ENCODE measurements at regions not wholly inside any gene's neighbourhood (a gene's known extent, or its start where the extent isn't known, plus 50 kb on each side); places are given as distances from the start of the nearest gene placed in this dataset.
"Not testable (repeated sequence)": the region's sequence is repeated elsewhere in the genome, so short reads cannot be mapped to it uniquely, and the experiment has no call there.

DNA sequence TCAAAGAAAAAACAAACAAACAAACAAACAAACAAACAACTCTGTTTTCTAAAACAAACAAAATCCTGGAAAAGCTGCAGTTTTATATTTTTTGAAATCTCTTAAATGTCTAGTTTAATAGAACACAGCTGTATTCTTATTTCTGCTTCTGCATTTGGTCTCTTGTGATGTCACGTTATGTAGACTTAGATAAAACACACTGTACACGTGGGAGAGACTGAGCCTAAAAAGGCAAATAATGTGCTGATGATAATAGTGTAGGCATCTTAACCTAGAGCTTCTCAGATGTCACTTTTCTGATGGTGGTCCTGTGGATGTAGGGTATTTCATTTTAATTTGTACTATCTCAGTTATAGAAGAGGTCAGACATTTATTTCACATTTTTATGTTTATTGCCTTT, 261.7 kb downstream of the UTRN start:
- DNase-seq: no peak

DNA sequence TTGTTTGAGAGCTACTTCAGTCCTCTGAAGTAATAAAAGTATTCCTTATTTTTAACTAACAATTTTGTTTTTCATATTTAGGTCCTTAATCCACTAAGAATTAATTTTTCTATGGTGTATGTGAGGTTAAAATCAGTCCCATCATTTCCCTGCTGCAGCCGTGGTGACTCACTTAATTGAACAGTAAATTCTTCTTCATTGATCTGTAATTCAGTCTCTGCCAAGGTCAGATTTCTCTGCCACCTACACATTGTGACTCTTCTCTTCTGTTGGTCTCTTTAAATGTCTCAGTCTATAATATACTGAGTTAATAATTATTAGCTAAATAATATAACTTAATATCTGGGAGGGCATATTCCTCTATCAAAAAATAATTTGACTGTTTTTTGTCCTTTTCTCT, 262.3 kb downstream of the UTRN start:
- DNase-seq: no peak

DNA sequence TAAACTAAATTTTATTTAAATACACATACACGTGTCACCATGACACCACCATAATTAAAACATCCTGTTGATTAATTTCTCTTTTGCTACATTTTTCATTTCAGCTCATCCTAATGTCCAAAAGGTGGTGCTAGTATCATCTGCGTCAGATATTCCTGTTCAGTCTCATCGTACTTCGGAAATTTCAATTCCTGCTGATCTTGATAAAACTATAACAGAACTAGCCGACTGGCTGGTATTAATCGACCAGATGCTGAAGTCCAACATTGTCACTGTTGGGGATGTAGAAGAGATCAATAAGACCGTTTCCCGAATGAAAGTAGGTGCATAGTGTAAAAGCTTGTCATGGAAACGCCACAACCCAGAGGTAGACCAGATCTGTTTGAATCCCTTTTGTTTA, 263.4 kb downstream of the UTRN start:
- DNase-seq: no peak

DNA sequence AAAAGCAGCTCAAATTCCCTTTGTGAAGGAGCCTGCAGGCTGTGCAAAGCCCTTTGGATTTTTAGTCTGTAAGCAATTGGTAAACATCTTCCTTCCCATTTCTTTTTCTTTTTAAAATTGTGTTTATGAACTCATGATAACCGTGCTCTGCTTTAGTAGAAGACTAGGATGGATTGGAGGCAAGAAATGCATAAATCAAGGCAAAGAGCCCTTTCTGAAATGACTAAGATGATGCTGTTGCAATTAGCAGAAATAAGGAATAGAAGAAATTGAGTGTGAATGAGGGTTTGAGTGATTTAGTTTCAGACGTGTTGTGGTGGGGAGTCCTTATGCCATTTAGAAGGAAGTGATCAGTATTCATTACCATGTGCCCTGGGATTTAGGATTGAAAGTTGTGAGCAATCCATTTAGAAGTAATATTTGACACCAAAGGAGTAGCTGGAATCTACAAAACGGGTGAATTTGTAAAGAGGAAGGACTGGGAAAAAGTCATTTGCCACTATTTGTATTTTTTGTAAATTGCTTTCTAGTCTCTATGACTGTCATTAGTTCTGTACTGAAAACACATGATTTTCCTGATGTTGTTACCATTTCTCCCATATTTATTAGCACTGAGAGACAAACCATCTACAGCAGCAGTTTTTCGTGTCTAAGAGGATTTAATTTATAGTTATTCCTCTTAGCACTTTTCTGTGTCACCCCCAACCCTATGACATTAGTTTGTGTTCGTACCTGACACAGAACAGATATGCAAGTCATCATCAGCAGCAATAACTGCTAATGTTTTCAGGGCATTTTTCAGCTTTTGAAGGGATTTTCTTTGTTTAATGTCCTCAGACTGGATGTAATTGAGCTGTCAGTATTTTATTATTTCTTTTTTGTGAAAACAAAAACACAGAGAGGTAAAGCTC, 265.0 kb downstream of the UTRN start:
- no peak for DNase-seq

DNA sequence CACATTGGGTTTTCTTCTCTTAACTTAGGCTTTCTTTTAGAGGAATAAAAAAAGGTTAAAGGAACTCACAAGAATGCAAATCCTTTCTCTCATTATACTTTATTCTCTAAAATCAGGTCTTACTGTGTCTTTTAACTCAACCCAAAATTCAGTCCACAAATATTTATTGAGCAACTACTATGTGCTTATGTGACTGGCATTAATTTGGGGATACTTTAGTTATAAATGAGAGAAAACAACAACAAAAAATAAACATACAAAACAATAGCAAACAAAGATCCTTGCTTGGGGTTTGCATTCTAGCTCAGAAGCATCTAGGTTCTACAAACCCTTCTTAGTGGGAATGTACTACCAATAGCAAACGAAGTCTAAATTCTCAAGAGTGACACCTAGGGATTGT, 266.2 kb downstream of the UTRN start:
- no peak for DNase-seq

DNA sequence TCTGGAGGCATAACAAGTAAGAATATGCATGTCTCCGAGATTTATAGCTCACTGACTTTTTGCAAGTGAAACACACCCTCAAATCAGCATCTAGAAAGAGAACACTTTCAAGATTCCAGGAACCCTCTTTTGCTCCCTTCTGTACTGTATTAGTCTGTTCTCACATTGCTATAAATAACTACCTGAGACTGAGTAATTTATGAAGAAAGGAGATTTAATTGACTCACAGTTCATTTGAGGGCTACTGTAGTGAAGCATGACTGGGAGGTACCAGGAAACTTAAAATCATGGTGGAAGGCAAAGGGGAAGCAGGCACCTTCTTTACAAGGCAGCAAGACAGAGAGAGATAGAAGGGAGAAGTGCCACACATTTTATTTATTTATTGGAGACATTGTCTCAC, 269.9 kb downstream of the UTRN start:
- DNase-seq: no peak

DNA sequence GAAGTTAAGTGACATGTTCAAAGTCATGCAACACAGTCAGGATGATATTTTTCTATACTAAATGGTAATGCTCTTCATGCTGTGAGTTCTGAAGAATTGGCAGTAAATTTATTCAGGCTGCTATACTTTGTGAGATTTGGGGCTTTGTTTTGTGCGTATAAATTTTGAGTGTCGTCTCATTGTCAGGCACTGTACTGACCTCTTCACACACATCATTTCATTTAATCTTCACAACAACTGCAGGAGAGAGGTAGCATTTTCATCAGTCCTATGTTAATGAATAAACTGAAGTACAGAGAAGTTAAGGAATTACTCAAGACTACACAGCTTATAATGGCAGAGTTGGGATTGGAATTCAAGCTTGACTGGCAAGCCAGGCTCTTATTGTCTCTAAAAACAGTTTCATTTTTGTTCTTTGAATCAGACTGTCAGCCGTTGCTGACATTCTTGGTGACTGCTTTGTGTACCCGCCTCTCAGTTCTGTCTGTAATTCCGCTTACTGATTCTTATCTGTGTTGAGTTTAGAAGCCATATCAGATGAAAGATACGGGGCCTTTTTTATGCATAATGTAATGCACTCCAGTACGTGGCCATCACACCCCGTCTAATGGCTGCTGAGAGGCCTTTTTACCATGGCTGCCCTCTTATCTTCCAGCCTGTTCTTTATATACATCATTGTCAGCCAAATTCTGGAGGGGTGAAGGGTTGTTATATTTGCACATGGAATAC, 274.9 kb downstream of the UTRN start:
- DNase-seq: no peak

DNA sequence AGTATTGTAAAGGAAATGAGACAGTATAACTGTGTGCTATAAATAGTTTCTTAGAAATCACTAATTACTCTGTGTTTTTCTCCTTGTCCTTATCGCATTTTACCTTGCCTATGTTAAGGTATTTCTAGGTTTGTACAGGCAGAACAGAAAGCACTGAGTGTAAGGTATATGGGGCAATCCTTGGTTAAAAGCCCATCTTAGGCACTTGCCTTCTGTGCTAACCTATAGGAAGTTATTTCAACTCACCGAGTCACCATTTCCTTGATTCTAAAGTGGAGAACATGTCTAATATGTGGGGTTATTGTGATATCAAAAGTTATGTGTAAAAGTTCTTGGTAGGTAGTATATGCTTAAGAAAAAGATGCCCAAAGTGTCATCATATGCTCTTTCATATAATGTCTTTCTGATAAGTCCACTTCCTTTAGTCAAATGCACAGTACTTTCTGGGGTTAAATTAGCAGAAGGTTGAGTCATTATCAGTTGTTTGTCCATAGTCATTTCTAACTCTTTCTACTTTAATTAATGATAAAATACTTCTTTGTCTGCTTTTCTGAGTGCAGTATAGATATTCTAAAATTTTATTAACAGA, 276.4 kb downstream of the UTRN start:
- DNase-seq: no peak

DNA sequence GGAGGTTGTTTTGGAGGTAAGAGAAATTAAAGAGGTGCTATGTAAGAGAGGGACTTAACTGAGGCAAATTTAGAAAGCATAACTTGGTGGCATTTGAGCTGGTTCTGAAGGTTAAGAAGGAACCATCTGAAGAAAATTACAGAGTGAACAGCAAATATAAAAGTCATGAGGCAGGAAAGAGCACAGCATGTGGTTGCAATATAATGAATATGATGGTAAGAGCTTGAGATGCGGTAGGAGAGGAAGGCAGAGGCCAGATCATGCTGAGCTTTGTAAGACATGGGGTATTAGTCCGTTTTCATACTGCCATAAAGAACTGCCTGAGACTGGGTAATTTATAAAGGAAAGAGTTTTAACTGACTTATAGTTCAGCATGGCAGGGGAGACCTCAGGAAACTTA, 279.1 kb downstream of the UTRN start:
- DNase-seq: no peak

DNA sequence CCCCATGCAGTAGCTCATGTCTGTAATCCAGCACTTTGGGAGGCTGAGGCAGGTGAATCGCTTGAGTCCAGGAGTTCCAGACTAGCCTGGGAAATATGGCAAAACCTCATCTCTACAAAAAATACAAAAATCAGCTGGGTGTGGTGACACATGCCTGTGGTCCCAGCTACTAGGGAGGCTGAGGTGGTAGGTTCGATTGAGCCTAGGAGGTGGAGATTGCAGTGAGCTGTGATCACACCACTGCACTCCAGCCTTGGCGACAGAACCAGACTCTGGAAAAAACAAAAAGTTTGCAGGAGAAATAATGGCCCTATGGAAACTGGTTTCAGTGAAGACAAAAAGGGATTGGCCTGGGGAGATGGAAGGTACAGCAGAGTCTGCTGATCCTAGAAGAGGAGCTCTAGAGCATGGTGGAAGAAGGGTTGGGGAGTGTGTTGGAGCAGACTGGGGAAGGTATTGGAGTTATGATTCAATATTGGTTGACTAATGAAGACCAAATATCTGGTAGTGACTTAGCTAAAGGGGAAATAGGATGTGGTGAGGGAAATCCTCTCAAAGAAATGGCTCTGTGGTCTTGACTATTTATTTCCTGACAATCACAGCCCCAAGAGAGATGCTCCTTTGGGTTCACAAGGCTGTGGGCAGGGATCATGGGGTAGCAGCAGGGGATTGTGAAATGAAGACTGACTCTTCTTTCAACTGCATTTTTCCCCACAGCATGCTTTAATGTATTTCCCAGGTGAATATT, 281.9 kb downstream of the UTRN start:
- DNase-seq: no peak

DNA sequence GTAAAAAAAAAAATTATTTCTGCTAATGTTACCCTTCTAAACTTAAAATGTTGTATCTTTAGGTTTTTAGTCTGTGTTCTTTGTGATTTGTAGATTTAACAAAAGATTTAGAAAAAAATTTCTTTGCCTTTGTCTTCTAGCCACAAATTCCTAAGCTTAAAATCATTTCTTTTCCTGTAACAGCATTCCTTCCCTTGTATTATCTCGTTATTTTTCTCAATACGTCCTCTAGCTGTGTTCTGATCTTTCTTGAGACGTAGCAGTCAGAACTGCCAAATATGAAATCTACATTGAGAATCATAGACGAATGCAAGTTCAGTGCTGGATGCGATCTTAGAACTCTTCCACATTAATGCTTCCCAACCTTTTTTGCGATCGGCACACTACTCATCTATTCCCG, 283.1 kb downstream of the UTRN start:
- no peak for DNase-seq

DNA sequence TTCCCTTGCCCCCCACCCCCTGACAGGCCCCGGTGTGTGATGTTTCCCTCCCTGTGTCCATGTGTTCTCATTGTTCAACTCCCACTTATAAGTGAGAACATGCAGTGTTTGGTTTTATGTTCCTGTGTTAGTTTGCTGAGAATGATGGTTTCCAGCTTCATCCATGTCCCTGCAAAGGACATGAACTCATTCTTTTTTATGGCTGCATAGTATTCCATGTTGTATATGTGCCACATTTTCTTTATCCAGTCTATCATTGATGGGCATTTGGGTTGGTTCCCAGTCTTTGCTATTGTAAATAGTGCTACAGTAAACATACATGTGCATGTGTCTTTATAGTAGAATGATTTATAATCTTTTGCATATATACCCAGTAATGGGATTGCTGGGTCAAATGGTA, 287.4 kb downstream of the UTRN start:
- DNase-seq: not testable (repeated sequence)

DNA sequence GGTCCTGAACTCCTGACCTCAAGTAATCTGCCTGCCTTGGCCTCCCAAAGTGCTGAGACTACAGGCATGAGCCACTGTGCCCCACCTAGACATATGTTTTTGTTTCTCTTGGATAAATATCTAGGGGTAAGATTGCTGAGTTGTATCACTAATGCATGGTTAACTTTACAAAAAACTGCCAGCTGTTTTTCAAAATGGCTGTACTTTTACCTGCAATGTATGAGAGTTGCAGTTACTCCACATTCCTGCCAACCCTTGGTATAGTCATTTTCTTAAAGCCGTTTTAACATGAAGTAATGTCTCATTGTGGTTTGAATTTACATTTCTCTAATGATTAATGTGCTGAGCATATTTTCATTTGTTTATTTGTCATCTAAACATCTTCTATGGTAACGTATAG, 289.7 kb downstream of the UTRN start:
- no peak for DNase-seq

DNA sequence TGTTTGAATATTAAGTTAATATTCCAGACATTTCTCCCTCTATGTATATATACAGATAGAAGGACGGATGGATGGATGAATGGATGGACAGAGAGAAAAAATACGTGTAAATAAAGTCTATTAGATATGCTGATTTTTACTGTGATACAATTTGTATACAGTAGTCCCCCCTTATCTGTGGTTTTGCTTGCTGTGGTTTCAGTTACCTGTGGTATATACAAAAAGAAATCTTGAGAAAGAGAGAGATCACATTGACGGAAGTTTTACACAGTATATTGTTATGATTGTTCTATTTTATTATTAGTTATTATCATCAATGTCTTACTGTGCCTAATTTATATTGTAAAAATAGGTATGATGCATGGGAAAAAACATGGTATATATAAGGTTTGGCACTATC, 290.2 kb downstream of the UTRN start:
- no peak for DNase-seq

DNA sequence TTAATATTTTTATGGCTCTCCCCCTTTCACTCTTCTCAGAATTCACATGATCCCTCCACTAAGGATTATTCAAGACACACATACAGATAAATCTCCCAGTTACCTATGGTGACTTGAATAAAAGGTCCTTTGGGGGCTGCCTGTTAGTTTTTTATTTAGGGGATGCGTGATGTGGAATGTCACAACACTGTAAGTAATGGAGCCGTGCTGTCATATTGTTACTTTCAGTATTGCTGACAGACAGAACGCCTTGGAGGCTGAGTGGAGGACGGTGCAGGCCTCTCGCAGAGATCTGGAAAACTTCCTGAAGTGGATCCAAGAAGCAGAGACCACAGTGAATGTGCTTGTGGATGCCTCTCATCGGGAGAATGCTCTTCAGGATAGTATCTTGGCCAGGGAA, 291.7 kb downstream of the UTRN start:
- DNase-seq: no peak

DNA sequence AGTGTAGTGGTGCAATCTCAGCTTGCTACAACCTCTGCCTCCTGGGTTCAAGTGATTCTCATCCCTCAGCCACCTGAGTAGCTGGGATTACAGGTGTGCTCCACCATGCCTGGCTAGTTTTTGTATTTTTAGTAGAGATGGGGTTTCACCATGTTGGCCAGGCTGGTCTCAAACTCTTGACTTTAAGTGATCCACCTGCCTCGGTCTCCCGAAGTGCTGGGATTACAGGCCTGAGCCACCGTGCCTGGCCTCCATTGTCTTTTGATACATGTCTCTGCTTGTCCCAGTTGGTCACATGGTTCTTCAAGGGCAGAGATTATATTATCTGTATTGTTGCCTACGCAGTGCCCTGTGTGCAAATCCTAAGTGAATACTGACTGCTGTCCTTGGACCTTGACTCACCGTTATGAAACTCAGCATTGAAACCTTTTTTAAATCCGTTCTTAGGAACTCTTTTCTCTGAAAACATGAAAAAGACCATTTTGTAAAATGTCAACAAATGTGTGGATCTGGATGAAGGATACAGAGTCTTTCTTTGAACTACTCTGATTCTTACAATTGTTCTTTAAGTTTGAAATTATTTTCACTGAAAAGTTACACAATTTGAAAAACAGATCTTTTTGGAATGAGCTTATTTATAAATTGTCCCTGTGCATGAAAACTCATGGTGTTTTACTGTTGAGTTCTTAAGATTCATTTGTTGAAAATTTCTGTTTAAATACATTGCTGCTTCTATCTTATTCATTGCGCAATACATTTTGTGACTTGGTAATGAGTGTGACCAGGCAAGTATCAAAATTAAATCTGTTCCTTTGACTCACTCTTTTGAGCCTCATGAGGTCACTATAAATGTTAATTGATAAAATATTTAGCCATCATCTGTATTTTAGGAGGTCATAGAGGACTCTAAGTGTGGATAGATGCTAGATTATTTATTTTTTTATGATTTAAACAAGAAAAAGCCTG, 293.5 kb downstream of the UTRN start:
- no peak for DNase-seq

DNA sequence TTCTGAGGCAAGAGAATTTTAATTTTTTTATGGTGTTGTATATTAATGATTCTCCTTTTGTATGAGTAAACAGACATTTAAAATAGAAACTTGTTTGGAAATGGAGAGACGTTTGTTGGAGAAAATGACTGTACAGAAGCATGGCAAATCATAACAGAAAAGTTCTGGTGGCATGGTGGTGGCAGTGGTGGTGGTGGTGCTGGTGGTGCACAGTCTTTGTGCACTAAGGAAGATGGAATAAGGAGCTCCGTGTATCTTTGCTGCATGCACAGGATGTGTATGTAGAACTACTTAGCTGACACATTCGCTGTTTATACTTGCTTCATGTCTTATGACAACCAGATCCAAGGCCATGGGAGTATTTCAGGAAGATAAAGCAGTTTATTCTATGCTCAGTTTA, 294.9 kb downstream of the UTRN start:
- no peak for DNase-seq

DNA sequence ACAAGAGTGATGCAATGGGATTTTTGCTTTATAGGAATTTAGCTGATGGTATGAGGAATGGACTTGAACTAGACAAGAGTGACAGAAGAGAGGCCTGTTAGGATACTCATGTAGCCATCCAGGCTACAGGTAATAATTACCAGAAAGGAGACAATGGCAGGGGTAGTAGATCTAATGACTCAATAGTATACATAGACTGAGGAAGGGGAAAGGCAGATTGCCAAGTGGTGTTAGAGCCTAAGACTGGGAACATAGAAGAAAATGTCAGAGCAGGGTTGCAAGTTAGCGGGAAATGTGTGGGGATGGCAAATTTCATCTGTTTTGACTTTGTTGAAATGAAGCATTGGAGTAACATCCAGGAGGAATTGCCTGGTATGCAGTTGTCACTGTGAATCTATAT, 295.6 kb downstream of the UTRN start:
- no peak for DNase-seq

DNA sequence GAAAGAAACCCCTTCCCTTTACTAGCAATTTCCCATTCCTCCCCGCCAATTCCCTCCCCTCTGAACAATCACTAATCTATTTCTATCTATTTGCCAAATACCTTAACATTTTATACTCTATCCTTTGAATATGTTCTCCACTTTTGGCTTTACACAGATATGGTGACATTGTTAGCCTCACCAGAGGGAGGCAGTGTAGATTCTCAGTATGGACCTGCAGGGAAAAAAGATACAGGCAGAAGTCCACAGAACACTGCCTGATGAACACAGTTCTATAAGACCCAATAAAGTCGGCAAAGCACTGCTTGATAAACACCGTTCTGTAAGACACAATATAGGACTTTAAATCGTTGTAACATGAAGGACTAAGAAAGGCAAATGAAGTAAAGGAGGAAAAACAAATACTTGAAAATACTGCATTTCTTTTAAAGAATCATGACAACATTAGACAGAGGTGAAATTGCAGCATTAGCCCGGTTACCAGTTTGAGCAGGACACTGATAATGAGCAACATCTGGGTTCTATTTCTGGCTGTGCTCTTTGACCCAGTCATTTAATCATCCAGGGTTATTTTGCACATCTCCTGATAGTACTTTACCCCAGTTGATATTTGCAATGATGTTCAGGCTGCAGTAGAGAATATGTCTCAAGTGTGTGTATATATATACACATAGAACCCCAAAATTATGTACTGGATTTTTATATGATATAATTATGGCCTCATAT, 296.8 kb downstream of the UTRN start:
- peak; percentile 33 for DNase-seq

DNA sequence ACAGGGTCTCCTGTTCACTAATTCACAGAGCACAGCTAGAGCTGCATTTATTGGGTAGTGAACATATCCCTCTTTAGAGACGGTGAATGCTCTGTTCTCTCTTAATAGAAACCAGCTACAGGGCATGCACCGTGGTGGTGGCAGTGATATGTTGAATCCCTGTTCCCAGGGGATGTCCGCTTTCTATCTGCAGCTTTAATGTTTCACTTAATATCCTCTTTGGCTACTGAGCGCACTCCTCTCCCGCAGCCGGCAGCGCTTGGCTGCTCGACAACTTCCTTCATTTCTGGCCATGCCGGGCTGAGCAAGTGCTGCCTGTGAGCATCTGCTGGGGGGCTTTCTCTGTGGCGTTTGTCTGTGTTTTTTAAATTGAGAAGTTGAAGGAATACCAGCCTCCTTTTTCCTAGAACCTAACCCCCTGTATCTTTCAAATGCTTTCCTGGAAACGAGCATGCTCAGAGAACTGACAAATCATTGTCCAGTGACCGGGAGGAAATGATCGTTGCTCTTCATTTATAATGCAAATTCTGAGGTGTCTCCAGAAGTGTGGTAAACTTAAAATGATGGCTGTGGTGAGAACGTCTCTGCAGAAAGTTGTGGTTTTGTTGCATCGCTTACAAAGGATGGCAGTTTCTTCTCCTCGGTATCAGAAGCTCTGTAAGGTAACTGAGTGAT, 297.9 kb downstream of the UTRN start:
- peak; percentile 36 for DNase-seq

DNA sequence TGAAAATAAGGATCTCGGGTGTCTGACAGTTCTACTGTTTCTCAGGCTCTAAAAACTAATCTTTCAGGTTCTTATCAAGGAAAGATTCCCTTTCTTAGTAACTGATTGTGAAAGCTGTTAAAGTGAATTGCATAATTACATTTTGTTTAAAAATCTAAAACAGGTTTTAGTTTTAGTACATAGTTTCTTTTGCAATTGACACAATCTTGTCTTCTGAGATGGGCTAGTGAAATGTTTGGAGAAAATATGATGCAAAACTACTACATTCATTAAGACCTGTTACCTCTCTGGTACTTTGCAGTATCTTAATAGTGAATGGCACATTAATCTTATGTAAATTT, 298.4 kb downstream of the UTRN start:
- no peak for DNase-seq

Data from NCI-H1092 (cell line).